ENCODE measurements at regions not wholly inside any gene's neighbourhood (a gene's known extent, or its start where the extent isn't known, plus 50 kb on each side); places are given as distances from the start of the nearest gene placed in this dataset.
"Not testable (repeated sequence)": the region's sequence is repeated elsewhere in the genome, so short reads cannot be mapped to it uniquely, and the experiment has no call there.

DNA sequence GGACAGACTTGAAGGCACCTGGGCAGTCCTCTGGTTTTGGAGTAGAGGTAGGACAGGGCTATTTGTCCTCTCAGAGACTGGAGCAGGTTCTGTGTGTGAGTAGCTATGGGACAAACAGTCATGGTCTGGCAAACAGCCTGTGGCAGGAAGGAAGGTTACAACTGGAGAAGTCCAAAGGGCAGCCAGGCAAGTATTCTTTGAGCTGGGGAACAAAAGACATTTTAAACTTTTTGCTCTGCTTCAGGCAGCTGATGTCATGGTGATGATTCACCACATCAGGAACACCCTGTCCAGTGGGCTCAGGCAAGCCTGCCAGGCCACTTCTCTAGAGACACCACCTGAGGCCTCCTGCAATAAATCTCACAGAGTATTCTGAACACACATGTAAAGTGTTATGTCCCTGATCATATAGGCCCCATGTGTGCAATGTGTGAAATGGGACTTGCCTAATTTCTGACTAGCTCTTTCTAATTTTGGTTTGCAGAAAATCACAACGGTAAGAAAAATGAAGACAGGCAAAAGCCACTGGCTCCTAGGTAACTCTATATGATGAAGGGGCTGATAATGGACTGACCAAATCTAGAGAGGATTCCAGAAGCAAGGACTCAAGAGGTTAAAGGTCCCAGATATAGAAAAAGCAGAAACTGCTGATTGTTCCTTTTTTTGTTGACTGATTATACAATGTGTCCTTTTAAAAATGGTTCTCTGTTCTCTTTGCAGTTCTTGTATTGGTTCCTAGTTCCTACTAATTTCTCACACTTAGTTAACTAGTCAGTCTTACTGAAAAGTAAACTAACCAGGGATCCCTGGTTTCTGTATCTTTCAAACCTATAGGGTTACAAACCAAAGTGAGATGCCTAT, 58.7 kb downstream of the PPIAL4G start:
- TF ChIP-seq SP1 (IDR thresholded peaks at IDR 0.05) (peak; percentile 67), TAF1 (conservative IDR thresholded peaks at IDR 0.05) (peak; percentile 14), JUND (IDR thresholded peaks at IDR 0.05) (peak; percentile 88)
- TF ChIP-seq, protein P1, sequence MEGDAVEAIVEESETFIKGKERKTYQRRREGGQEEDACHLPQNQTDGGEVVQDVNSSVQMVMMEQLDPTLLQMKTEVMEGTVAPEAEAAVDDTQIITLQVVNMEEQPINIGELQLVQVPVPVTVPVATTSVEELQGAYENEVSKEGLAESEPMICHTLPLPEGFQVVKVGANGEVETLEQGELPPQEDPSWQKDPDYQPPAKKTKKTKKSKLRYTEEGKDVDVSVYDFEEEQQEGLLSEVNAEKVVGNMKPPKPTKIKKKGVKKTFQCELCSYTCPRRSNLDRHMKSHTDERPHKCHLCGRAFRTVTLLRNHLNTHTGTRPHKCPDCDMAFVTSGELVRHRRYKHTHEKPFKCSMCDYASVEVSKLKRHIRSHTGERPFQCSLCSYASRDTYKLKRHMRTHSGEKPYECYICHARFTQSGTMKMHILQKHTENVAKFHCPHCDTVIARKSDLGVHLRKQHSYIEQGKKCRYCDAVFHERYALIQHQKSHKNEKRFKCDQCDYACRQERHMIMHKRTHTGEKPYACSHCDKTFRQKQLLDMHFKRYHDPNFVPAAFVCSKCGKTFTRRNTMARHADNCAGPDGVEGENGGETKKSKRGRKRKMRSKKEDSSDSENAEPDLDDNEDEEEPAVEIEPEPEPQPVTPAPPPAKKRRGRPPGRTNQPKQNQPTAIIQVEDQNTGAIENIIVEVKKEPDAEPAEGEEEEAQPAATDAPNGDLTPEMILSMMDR (IDR thresholded peaks at IDR 0.05; ENCODE audit: low read depth, low read length, missing input control): not testable (repeated sequence)
- TF ChIP-seq, protein P2, sequence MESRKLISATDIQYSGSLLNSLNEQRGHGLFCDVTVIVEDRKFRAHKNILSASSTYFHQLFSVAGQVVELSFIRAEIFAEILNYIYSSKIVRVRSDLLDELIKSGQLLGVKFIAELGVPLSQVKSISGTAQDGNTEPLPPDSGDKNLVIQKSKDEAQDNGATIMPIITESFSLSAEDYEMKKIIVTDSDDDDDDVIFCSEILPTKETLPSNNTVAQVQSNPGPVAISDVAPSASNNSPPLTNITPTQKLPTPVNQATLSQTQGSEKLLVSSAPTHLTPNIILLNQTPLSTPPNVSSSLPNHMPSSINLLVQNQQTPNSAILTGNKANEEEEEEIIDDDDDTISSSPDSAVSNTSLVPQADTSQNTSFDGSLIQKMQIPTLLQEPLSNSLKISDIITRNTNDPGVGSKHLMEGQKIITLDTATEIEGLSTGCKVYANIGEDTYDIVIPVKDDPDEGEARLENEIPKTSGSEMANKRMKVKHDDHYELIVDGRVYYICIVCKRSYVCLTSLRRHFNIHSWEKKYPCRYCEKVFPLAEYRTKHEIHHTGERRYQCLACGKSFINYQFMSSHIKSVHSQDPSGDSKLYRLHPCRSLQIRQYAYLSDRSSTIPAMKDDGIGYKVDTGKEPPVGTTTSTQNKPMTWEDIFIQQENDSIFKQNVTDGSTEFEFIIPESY (IDR thresholded peaks at IDR 0.05): not testable (repeated sequence)
- TF ChIP-seq EGR1 (IDR thresholded peaks at IDR 0.05; ENCODE audit: low read depth in 2 of 2): not testable (repeated sequence)
- TF ChIP-seq, protein P3, sequence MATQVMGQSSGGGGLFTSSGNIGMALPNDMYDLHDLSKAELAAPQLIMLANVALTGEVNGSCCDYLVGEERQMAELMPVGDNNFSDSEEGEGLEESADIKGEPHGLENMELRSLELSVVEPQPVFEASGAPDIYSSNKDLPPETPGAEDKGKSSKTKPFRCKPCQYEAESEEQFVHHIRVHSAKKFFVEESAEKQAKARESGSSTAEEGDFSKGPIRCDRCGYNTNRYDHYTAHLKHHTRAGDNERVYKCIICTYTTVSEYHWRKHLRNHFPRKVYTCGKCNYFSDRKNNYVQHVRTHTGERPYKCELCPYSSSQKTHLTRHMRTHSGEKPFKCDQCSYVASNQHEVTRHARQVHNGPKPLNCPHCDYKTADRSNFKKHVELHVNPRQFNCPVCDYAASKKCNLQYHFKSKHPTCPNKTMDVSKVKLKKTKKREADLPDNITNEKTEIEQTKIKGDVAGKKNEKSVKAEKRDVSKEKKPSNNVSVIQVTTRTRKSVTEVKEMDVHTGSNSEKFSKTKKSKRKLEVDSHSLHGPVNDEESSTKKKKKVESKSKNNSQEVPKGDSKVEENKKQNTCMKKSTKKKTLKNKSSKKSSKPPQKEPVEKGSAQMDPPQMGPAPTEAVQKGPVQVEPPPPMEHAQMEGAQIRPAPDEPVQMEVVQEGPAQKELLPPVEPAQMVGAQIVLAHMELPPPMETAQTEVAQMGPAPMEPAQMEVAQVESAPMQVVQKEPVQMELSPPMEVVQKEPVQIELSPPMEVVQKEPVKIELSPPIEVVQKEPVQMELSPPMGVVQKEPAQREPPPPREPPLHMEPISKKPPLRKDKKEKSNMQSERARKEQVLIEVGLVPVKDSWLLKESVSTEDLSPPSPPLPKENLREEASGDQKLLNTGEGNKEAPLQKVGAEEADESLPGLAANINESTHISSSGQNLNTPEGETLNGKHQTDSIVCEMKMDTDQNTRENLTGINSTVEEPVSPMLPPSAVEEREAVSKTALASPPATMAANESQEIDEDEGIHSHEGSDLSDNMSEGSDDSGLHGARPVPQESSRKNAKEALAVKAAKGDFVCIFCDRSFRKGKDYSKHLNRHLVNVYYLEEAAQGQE (IDR thresholded peaks at IDR 0.05): not testable (repeated sequence)
- TF ChIP-seq, protein P4, sequence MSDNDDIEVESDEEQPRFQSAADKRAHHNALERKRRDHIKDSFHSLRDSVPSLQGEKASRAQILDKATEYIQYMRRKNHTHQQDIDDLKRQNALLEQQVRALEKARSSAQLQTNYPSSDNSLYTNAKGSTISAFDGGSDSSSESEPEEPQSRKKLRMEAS (IDR thresholded peaks at IDR 0.05): peak; percentile 18

Measured in liver (tissue), 3 donors.